ENCODE measurements at regions not wholly inside any gene's neighbourhood (a gene's known extent, or its start where the extent isn't known, plus 50 kb on each side); places are given as distances from the start of the nearest gene placed in this dataset.

- H3K4me3 ChIP-seq (replicated peaks in 1 of 3) = no peak overlapping the region
- intact Hi-C loops (cut with DNase I) = no loop called here
- H3K9me3 ChIP-seq = no peaks in the 10 kb centered on the region
- no peaks in the 10 kb centered on the region for H3K4me1 ChIP-seq
- no peaks in the 10 kb centered on the region for H3K27me3 ChIP-seq
- TF ChIP-seq CTCF (IDR thresholded peaks at IDR 0.05) (no peak), POLR2A (IDR thresholded peaks at IDR 0.05) (no peak)
- DNase-seq = no peak
- no peaks in the 10 kb centered on the region for H3K36me3 ChIP-seq
- no peak overlapping the region for H3K27ac ChIP-seq
Measured at GRCh38 chr2:198702796-198703195, 754.9 kb downstream of the SATB2 start.

GRCh38 chr2:198701481-198701880 is 756.3 kb downstream of the SATB2 start:
- H3K27ac ChIP-seq = no peak overlapping the region
- intact Hi-C loops (cut with DNase I) = no loop called here
- WGBS, 2 donors = 91 to 94% methylated on average over 1 of the region's 1 CpG
- H3K9me3 ChIP-seq = no peaks in the 10 kb centered on the region
- TF ChIP-seq POLR2A (IDR thresholded peaks at IDR 0.05) = no peak
- TF ChIP-seq CTCF (IDR thresholded peaks at IDR 0.05) = no peak
- no peak for DNase-seq
- H3K4me1 ChIP-seq = no peaks in the 10 kb centered on the region
- H3K36me3 ChIP-seq = no peaks in the 10 kb centered on the region
- no peaks in the 10 kb centered on the region for H3K27me3 ChIP-seq
- no peak overlapping the region for H3K4me3 ChIP-seq (replicated peaks in 1 of 3)

GRCh38 chr2:198700319-198700718 is 757.4 kb downstream of the SATB2 start:
- TF ChIP-seq POLR2A (IDR thresholded peaks at IDR 0.05) (no peak), CTCF (IDR thresholded peaks at IDR 0.05) (no peak)
- DNase-seq = no peak
- Histone ChIP-seq H3K27ac (no peak overlapping the region), H3K27me3 (no peaks in the 10 kb centered on the region), H3K36me3 (no peaks in the 10 kb centered on the region), H3K4me3 (replicated peaks in 1 of 3) (no peak overlapping the region), H3K4me1 (no peaks in the 10 kb centered on the region), H3K9me3 (no peaks in the 10 kb centered on the region)
- WGBS, 2 donors = 94 to 95% methylated on average over 1 of the region's 1 CpG
- intact Hi-C loops (cut with DNase I) = no loop called here

- DNase-seq = no peak
Measured at GRCh38 chr2:198698230-198698629, 759.5 kb downstream of the SATB2 start.

GRCh38 chr2:198697794-198698193 is 759.9 kb downstream of the SATB2 start:
- no peak for TF ChIP-seq CTCF (IDR thresholded peaks at IDR 0.05)
- TF ChIP-seq POLR2A (IDR thresholded peaks at IDR 0.05) = no peak
- no peak for DNase-seq
- H3K4me3 ChIP-seq (replicated peaks in 1 of 3) = no peak overlapping the region
- no peaks in the 10 kb centered on the region for H3K36me3 ChIP-seq
- no peaks in the 10 kb centered on the region for H3K4me1 ChIP-seq
- no peaks in the 10 kb centered on the region for H3K9me3 ChIP-seq
- no peak overlapping the region for H3K27ac ChIP-seq
- intact Hi-C loops (cut with DNase I) = no loop called here
- no peaks in the 10 kb centered on the region for H3K27me3 ChIP-seq

More at GRCh38 chr2:198698230-198698629, 759.5 kb downstream of the SATB2 start:
- Histone ChIP-seq H3K9me3 (no peaks in the 10 kb centered on the region), H3K4me3 (replicated peaks in 1 of 3) (no peak overlapping the region), H3K4me1 (no peaks in the 10 kb centered on the region), H3K27ac (no peak overlapping the region), H3K36me3 (no peaks in the 10 kb centered on the region), H3K27me3 (no peaks in the 10 kb centered on the region)
- TF ChIP-seq POLR2A (IDR thresholded peaks at IDR 0.05) (no peak), CTCF (IDR thresholded peaks at IDR 0.05) (no peak)
- intact Hi-C loops (cut with DNase I) = no loop called here

All from thyroid gland (tissue), 4 donors.